DND-41 (cell line): ENCODE measurements at regions not wholly inside any gene's neighbourhood (a gene's known extent, or its start where the extent isn't known, plus 50 kb on each side); places are given as distances from the start of the nearest gene placed in this dataset.

ENCODE experiments used
- ATAC-seq: fragments of 200-7000 bp; cut with Tn5 transposase; 3 replicates; pipeline ENCODE4 v1.9.1; 2021; ENCODE audit warnings: low read depth; ENCODE audit not compliant: insufficient read depth
- DNase-seq: peaks from one replicate; pipeline ENCODE4 v3.0.0-alpha.2; 2020
- H2AFZ ChIP-seq: 2 replicates; pipeline ENCODE4 v1.6.0; 2012; ENCODE audit warnings: low read depth, low read length
- H3K27ac ChIP-seq: 2 replicates; pipeline ENCODE4 v1.5.1; 2012; ENCODE audit warnings: low read length, inconsistent platforms
- H3K27me3 ChIP-seq: fragments of 200-600 bp; sonication (generic); 2 replicates; pipeline ENCODE4 v1.6.0; 2012; ENCODE audit warnings: low read length, mild to moderate bottlenecking, inconsistent platforms; ENCODE audit not compliant: insufficient read depth, poor library complexity
- H3K36me3 ChIP-seq: 2 replicates; pipeline ENCODE4 v1.5.1; 2012; ENCODE audit warnings: low read length, inconsistent platforms; ENCODE audit not compliant: insufficient read depth
- H3K4me1 ChIP-seq: 2 replicates; pipeline ENCODE4 v1.5.1; 2012; ENCODE audit warnings: mild to moderate bottlenecking, low read length; ENCODE audit not compliant: insufficient read depth
- H3K4me2 ChIP-seq: 2 replicates; pipeline ENCODE4 v1.6.0; 2012; ENCODE audit warnings: mild to moderate bottlenecking, moderate library complexity, low read length, inconsistent platforms; ENCODE audit not compliant: insufficient read depth
- H3K4me3 ChIP-seq, 2 experiments: fragments of 200-600 bp in 1 of 2; shearing (Covaris generic) in 1 of 2; 2 replicates each; pipeline ENCODE4 v1.5.1; 2012 to 2016; ENCODE audit warnings: inconsistent platforms in 2 of 2, low read length in 2 of 2, mild to moderate bottlenecking in 2 of 2, low read depth in 1 of 2, moderate library complexity in 1 of 2
- H3K79me2 ChIP-seq: 2 replicates; pipeline ENCODE4 v1.6.0; 2012; ENCODE audit warnings: low read length, inconsistent platforms; ENCODE audit not compliant: insufficient read depth
- H3K9ac ChIP-seq: 2 replicates; pipeline ENCODE4 v1.6.0; 2012; ENCODE audit warnings: low read depth, mild to moderate bottlenecking, inconsistent platforms, low read length, moderate library complexity
- H3K9me3 ChIP-seq: 2 replicates; pipeline ENCODE4 v1.5.1; 2012; ENCODE audit warnings: low read length, moderate library complexity, mild to moderate bottlenecking, inconsistent platforms; ENCODE audit not compliant: insufficient read depth, severe bottlenecking
- H4K20me1 ChIP-seq: 2 replicates; pipeline ENCODE4 v1.6.0; 2012; ENCODE audit warnings: low read length; ENCODE audit not compliant: insufficient read depth
- CTCF ChIP-seq: IDR thresholded peaks from 2 replicates; pipeline ENCODE4 v1.5.1; 2012; ENCODE audit warnings: borderline replicate concordance, low read length, moderate library complexity, mild to moderate bottlenecking; ENCODE audit not compliant: poor library complexity, severe bottlenecking; ENCODE audit errors: extremely low read depth
- EZH2 ChIP-seq: IDR thresholded peaks from 3 replicates; pipeline ENCODE4 v1.6.1; 2012; ENCODE audit warnings: borderline replicate concordance, low read depth, mild to moderate bottlenecking, moderate library complexity, low read length, inconsistent platforms; ENCODE audit not compliant: severe bottlenecking

GRCh38 chr22:47298017-47298785, 535.8 kb downstream of the TBC1D22A start:
- H3K27ac ChIP-seq: no peak overlapping the region
- H3K4me3 ChIP-seq: no peak overlapping the region
- no peak overlapping the region for H3K4me2 ChIP-seq
- no peaks in the 10 kb centered on the region for H3K9me3 ChIP-seq
- peaks cover 3% of the 10 kb centered on the region for H3K27me3 ChIP-seq
- TF ChIP-seq CTCF (no peak), EZH2 (no peak)
- DNase-seq (no peak), ATAC-seq (no peak)
- H3K36me3 ChIP-seq: no peaks in the 10 kb centered on the region
- H3K4me1 ChIP-seq: no peaks in the 10 kb centered on the region
- H4K20me1 ChIP-seq: peaks cover 5% of the 10 kb centered on the region; the same call in 1 of the 2 replicates
- no peak overlapping the region for H2AFZ ChIP-seq
- H3K79me2 ChIP-seq: no peaks in the 10 kb centered on the region
- H3K9ac ChIP-seq: no peak overlapping the region

GRCh38 chr22:47297261-47298016, 535.0 kb downstream of the TBC1D22A start:
- TF ChIP-seq EZH2: no peak
- peak; percentile 25 for TF ChIP-seq CTCF
- H3K9me3 ChIP-seq: no peaks in the 10 kb centered on the region

DNA sequence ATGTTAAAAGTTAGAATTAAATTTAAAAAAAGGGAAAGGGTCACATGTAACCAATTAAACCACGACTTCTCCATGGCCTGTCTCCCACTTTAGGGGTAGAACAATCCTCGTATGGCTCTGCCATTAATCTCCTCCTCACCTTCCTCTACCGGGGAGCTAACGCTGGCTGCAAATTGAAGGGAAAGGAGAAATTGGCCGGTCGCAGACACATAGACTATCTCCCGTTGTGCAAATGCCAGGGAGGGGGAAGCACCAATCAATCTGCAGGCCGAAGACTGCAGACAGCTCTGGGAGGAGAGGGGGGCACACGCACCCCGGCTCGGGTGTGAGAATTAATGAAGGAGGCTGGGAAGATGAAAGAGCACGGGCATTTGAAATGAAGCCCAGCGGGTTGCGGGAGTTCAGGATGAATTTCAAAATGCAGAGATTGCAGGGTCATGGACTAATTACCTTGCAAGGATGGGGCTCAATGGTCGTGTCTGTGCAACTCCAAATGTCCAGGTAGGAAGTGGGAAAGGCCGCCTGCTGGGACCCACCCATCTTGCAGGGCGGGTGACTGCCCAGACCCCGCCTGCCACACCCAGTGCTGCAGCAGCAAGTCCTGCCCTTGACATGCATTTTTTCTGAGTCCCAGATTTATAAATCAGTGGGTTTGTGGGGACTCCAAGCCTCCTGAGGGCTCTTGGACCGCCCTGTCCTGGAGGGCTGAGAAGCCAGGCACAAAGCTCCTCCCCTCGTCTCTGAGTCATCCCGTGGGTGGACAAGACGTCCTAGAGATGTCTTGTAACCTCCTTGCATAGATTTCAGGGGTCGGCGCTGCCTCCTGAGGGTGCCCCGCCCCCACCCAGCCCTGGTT, 534.2 kb downstream of the TBC1D22A start:
- Histone ChIP-seq H3K9ac (no peak overlapping the region), H2AFZ (no peak overlapping the region), H3K27ac (no peak overlapping the region), H3K36me3 (no peaks in the 10 kb centered on the region), H3K4me1 (no peaks in the 10 kb centered on the region), H3K4me2 (no peak overlapping the region), H3K27me3 (peaks cover 3% of the 10 kb centered on the region), H3K4me3 (no peak overlapping the region), H4K20me1 (peaks cover 5% of the 10 kb centered on the region; the same call in 1 of the 2 replicates), H3K79me2 (no peaks in the 10 kb centered on the region), H3K9me3 (no peaks in the 10 kb centered on the region)
- ATAC-seq (no peak), DNase-seq (no peak)
- TF ChIP-seq EZH2: no peak
- no peak for TF ChIP-seq CTCF

More at GRCh38 chr22:47297261-47298016, 535.0 kb downstream of the TBC1D22A start:
- no peaks in the 10 kb centered on the region for H3K4me1 ChIP-seq
- H3K9ac ChIP-seq: no peak overlapping the region
- no peak for DNase-seq
- H3K4me3 ChIP-seq: no peak overlapping the region
- peaks cover 5% of the 10 kb centered on the region; the same call in 1 of the 2 replicates for H4K20me1 ChIP-seq
- no peak overlapping the region for H3K4me2 ChIP-seq
- H3K79me2 ChIP-seq: no peaks in the 10 kb centered on the region
- H3K27me3 ChIP-seq: peaks cover 3% of the 10 kb centered on the region
- no peaks in the 10 kb centered on the region for H3K36me3 ChIP-seq
- ATAC-seq: no peak
- no peak overlapping the region for H3K27ac ChIP-seq
- no peak overlapping the region for H2AFZ ChIP-seq
